ENCODE measurements at regions not wholly inside any gene's neighbourhood (a gene's known extent, or its start where the extent isn't known, plus 50 kb on each side); places are given as distances from the start of the nearest gene placed in this dataset.

DNA sequence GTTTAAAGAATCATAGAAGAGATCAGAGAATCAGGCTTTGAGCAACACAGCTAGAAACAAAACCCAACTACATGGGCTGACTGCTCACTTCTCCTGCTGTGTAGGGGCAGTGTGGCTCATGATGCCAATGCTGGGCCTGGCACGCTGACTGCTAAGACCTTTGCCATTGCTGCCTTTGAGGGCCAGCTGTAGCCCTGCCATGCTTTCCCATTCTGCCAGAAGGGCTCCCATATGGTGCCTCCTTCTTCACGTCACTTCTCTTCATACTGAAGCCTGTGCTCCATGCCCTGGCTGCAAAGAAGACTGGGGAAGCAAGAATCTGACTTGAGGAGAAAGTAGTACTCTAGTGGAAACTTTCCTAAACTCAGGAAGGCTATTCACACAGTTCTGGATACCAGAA lies 232.9 kb downstream of the UTP18 start:
- no peak for TF ChIP-seq POLR2AphosphoS5 (IDR thresholded peaks at IDR 0.05; ENCODE audit: borderline replicate concordance, low read depth, low read length)
- TF ChIP-seq EZH2 (IDR thresholded peaks at IDR 0.05), result no peak
- TF ChIP-seq FOXP2 (optimal IDR thresholded peaks at IDR 0.05; ENCODE audit: control extremely low read depth, extremely low read length, insufficient read depth), result no peak
